CD14-positive monocyte (primary cell): ENCODE measurements at regions not wholly inside any gene's neighbourhood (a gene's known extent, or its start where the extent isn't known, plus 50 kb on each side); places are given as distances from the start of the nearest gene placed in this dataset.

ENCODE experiments used
- DNase-seq, 3 donors: peaks; one replicate each; pipeline ENCODE4 v3.0.0-alpha.2; 2011 to 2022
- H2AFZ ChIP-seq: 2 replicates; pipeline ENCODE4 v1.6.0; 2012; ENCODE audit warnings: mild to moderate bottlenecking, low read depth, low read length, inconsistent platforms; ENCODE audit not compliant: insufficient read depth, poor library complexity, severe bottlenecking
- H3K27ac ChIP-seq, 2 donors: 1 replicate in 1 of 2; 2 replicates in 1 of 2; pipeline ENCODE4 v1.5.1; 2012 to 2013; ENCODE audit warnings: low read length in 2 of 2, control low read depth in 1 of 2, inconsistent platforms in 1 of 2, low read depth in 1 of 2, mild to moderate bottlenecking in 1 of 2
- H3K27me3 ChIP-seq, 2 donors: one replicate each; pipeline versions ENCODE4 v1.6.0 to v1.6.1; 2011 to 2013; ENCODE audit warnings: low read length in 2 of 2; ENCODE audit not compliant: control insufficient read depth in 2 of 2, insufficient read depth in 2 of 2
- H3K36me3 ChIP-seq, 2 donors: replicated peaks in 1 of 2; 1 replicate in 1 of 2; 2 replicates in 1 of 2; pipeline versions ENCODE4 v1.5.1 to v1.6.1; 2012 to 2013; ENCODE audit warnings: low read length in 2 of 2, control low read depth in 1 of 2, inconsistent platforms in 1 of 2, mild to moderate bottlenecking in 1 of 2; ENCODE audit not compliant: insufficient read depth in 2 of 2, control insufficient read depth in 1 of 2
- H3K4me1 ChIP-seq, 2 donors: 1 replicate in 1 of 2; 2 replicates in 1 of 2; pipeline versions ENCODE4 v1.5.1 to v1.6.1; 2012 to 2013; ENCODE audit warnings: low read length in 2 of 2, control low read depth in 1 of 2, inconsistent platforms in 1 of 2, mild to moderate bottlenecking in 1 of 2, moderate library complexity in 1 of 2; ENCODE audit not compliant: insufficient read depth in 2 of 2, control insufficient read depth in 1 of 2
- H3K4me2 ChIP-seq: replicated peaks from 2 replicates; pipeline ENCODE3; 2012; ENCODE audit warnings: low read length, moderate library complexity, mild to moderate bottlenecking; ENCODE audit not compliant: poor library complexity, severe bottlenecking; ENCODE audit errors: extremely low read depth
- H3K4me3 ChIP-seq, 3 experiments: fragments of 200-600 bp in 1 of 3; sonication (generic) in 1 of 3; replicated peaks in 1 of 3; 1 replicate in 2 of 3; 2 replicates in 1 of 3; pipeline ENCODE4 v1.5.1; 2011 to 2013; ENCODE audit warnings: low read length in 3 of 3, mild to moderate bottlenecking in 3 of 3, control low read depth in 2 of 3, low read depth in 2 of 3, inconsistent platforms in 1 of 3, moderate library complexity in 1 of 3
- H3K79me2 ChIP-seq: 2 replicates; pipeline ENCODE4 v1.6.0; 2012; ENCODE audit warnings: mild to moderate bottlenecking, control low read depth, inconsistent platforms, low read length, moderate library complexity; ENCODE audit not compliant: insufficient read depth
- H3K9ac ChIP-seq: 2 replicates; pipeline ENCODE4 v1.6.0; 2017; ENCODE audit warnings: low read length, mild to moderate bottlenecking; ENCODE audit not compliant: insufficient read depth, poor library complexity, severe bottlenecking
- H3K9me3 ChIP-seq, 2 donors: replicated peaks in 1 of 2; 1 replicate in 1 of 2; 2 replicates in 1 of 2; pipeline versions ENCODE4 v1.5.1 to v1.6.1; 2012 to 2013; ENCODE audit warnings: low read length in 2 of 2, control low read depth in 1 of 2; ENCODE audit not compliant: control insufficient read depth in 1 of 2, insufficient read depth in 1 of 2
- H4K20me1 ChIP-seq: 2 replicates; pipeline ENCODE4 v1.6.0; 2012; ENCODE audit warnings: mild to moderate bottlenecking, low read length, control low read depth, moderate library complexity; ENCODE audit not compliant: insufficient read depth
- H3K27ac Mint-ChIP-seq, 7 donors: one replicate each; pipeline ENCODE4 v1.8.0; 2020; ENCODE audit warnings: mild to moderate bottlenecking in 7 of 7, mixed read lengths in 7 of 7, moderate library complexity in 6 of 7, inconsistent platforms in 2 of 7
- H3K27me3 Mint-ChIP-seq, 3 donors: one replicate each; pipeline ENCODE4 v1.8.0; 2021 to 2022; ENCODE audit warnings: low read depth in 3 of 3, mild to moderate bottlenecking in 3 of 3, mixed read lengths in 3 of 3, moderate library complexity in 3 of 3, inconsistent platforms in 1 of 3
- H3K36me3 Mint-ChIP-seq, 2 donors: one replicate each; pipeline ENCODE4 v1.8.0; 2020; ENCODE audit warnings: mixed read lengths in 2 of 2, inconsistent platforms in 1 of 2, mild to moderate bottlenecking in 1 of 2
- H3K4me1 Mint-ChIP-seq: one replicate; pipeline ENCODE4 v1.8.0; 2020; ENCODE audit warnings: mild to moderate bottlenecking, mixed read lengths
- H3K4me3 Mint-ChIP-seq, 2 donors: one replicate each; pipeline ENCODE4 v1.8.0; 2020; ENCODE audit warnings: mild to moderate bottlenecking in 2 of 2, mixed read lengths in 2 of 2, moderate library complexity in 1 of 2
- H3K9me3 Mint-ChIP-seq, 7 donors: one replicate each; pipeline ENCODE4 v1.8.0; 2020 to 2022; ENCODE audit warnings: mixed read lengths in 7 of 7, mild to moderate bottlenecking in 6 of 7, moderate library complexity in 6 of 7, inconsistent platforms in 2 of 7
- CTCF ChIP-seq: fragments of 200-600 bp; IDR thresholded peaks from one replicate; pipeline ENCODE4 v1.8.0; 2022; ENCODE audit warnings: antibody characterized with exemption, mild to moderate bottlenecking
- WGBS: methylation state at CpG from one replicate; pipeline ENCODE4 v1.1.5; 2013; ENCODE audit warnings: missing lambda C conversion rate; ENCODE audit not compliant: insufficient coverage; 5-methylcytosine and 5-hydroxymethylcytosine counted together
- intact Hi-C, 2 donors: fragments of 100-400 bp; cut with micrococcal nuclease; formaldehyde crosslinking; loops; one replicate each; pipeline versions ENCODE4 v1.15.0 to v1.15.1; 2023

- no peaks in the 10 kb centered on the region for H3K36me3 Mint-ChIP-seq
- no peak for TF ChIP-seq CTCF
- WGBS: 76% methylated on average over 2 of the region's 10 CpGs
Observed at GRCh38 chr13:71149498-71150363, 717.3 kb downstream of the DACH1 start.

GRCh38 chr13:71149046-71149445, 718.0 kb downstream of the DACH1 start:
- Histone ChIP-seq H3K79me2 (no peaks in the 10 kb centered on the region), H3K4me3 (no peak overlapping the region), H3K27ac (no peak overlapping the region), H3K4me2 (no peak overlapping the region), H3K9ac (no peak overlapping the region), H3K4me1 (no peaks in the 10 kb centered on the region), H3K9me3 (no peaks in the 10 kb centered on the region), H4K20me1 (no peaks in the 10 kb centered on the region), H2AFZ (no peak overlapping the region), H3K27me3 (no peaks in the 10 kb centered on the region), H3K36me3 (no peaks in the 10 kb centered on the region)
- H3K36me3 Mint-ChIP-seq: no peaks in the 10 kb centered on the region
- no peak overlapping the region for H3K27ac Mint-ChIP-seq
- H3K4me3 Mint-ChIP-seq: no peak overlapping the region
- intact Hi-C loops: no loop called here
- no peaks in the 10 kb centered on the region for H3K27me3 Mint-ChIP-seq
- TF ChIP-seq CTCF: no peak
- H3K9me3 Mint-ChIP-seq: peaks cover 0 to 5% (median 0%) of the 10 kb centered on the region in 7 donors
- DNase-seq: no peak
- WGBS: 93% methylated on average over 2 of the region's 3 CpGs
- H3K4me1 Mint-ChIP-seq: no peaks in the 10 kb centered on the region

More at GRCh38 chr13:71149498-71150363, 717.3 kb downstream of the DACH1 start:
- intact Hi-C loops: no loop called here
- no peaks in the 10 kb centered on the region for H4K20me1 ChIP-seq
- H3K27me3 Mint-ChIP-seq: no peaks in the 10 kb centered on the region
- H3K27ac Mint-ChIP-seq: no peak overlapping the region
- no peaks in the 10 kb centered on the region for H3K27me3 ChIP-seq
- no peak overlapping the region for H2AFZ ChIP-seq
- no peak overlapping the region for H3K4me2 ChIP-seq
- no peaks in the 10 kb centered on the region for H3K4me1 ChIP-seq
- H3K36me3 ChIP-seq: no peaks in the 10 kb centered on the region
- H3K4me3 Mint-ChIP-seq: no peak overlapping the region
- H3K9ac ChIP-seq: no peak overlapping the region
- DNase-seq: no peak
- H3K4me3 ChIP-seq: no peak overlapping the region
- no peaks in the 10 kb centered on the region for H3K9me3 ChIP-seq
- H3K79me2 ChIP-seq: no peaks in the 10 kb centered on the region
- peaks cover 0 to 5% (median 0%) of the 10 kb centered on the region in 7 donors for H3K9me3 Mint-ChIP-seq
- H3K4me1 Mint-ChIP-seq: no peaks in the 10 kb centered on the region
- H3K27ac ChIP-seq: no peak overlapping the region
